ENCODE measurements at regions not wholly inside any gene's neighbourhood (a gene's known extent, or its start where the extent isn't known, plus 50 kb on each side); places are given as distances from the start of the nearest gene placed in this dataset.
A peak's percentile ranks its signal among the peaks of the same experiment; 100 is the strongest.
"Not testable (repeated sequence)": the region's sequence is repeated elsewhere in the genome, so short reads cannot be mapped to it uniquely, and the experiment has no call there.

DNA sequence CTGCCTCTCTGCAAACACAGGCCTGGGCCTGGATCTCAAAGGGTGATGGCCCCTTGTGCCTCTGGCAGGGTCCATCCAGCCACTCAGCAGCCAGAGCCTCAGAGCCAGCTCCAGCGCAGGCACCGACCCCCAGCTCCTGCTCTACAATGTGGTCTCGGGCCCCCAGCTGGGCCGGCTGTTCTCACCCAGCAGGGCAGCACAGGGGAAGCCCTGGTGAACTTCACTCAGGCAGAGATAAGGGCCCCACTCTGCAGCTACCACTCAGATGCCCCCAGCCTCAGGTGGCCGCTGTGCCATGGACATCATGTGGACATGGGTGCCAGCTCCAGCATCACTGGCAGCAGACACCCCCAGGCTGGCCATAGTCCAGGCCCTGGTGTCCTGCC lies 173.1 kb downstream of the TBC1D2B start:
- CTCF ChIA-PET: interaction anchor here (0.7 to 1.1 kb wide), 2 partner anchors 9 to 29 kb away, joined by 4 read pairs; no protein-coding TSS in a partner anchor
- no peak for DNase-seq (ENCODE audit: low spot score)
- no peak overlapping the region for H3K27ac ChIP-seq
- TF ChIP-seq, protein P1, sequence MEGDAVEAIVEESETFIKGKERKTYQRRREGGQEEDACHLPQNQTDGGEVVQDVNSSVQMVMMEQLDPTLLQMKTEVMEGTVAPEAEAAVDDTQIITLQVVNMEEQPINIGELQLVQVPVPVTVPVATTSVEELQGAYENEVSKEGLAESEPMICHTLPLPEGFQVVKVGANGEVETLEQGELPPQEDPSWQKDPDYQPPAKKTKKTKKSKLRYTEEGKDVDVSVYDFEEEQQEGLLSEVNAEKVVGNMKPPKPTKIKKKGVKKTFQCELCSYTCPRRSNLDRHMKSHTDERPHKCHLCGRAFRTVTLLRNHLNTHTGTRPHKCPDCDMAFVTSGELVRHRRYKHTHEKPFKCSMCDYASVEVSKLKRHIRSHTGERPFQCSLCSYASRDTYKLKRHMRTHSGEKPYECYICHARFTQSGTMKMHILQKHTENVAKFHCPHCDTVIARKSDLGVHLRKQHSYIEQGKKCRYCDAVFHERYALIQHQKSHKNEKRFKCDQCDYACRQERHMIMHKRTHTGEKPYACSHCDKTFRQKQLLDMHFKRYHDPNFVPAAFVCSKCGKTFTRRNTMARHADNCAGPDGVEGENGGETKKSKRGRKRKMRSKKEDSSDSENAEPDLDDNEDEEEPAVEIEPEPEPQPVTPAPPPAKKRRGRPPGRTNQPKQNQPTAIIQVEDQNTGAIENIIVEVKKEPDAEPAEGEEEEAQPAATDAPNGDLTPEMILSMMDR (conservative IDR thresholded peaks at IDR 0.05; ENCODE audit: low read depth): no peak
- POLR2A ChIA-PET (ENCODE audit: low non-redundant PET): no interaction called here

DNA sequence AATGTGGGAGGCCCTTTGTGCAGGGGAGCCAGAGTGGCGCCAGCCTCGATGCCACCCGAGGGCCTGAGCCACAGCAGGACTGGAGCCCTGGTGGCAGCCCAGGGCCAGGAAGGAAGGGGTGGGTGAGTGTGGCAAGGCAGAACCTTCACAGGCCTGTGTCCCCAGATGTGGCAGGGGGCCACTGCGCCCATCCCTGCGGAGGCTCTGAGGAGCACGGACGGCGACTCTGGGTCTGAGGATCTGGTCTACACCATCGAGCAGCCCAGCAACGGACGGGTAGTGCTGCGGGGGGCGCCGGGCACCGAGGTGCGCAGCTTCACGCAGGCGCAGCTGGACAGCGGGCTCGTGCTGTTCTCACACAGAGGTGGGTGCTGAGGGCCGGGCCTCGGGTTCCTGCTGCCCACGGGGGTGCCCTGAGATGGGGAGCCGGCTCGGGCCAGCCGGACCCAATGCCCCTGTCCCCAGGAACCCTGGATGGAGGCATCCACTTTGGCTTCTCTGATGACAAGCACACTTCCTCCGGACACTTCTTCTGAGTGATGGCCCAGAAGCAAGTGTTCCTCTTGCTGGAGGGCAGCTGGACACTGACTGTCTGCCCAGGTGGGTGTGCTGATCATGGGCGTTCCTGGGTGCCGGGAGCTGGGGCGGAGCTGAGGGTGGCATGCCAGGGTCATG lies 173.6 kb downstream of the TBC1D2B start:
- ChIA-PET CTCF (interaction anchor here (0.7 to 1.1 kb wide), 2 partner anchors 9 to 28 kb away, joined by 4 read pairs; no protein-coding TSS in a partner anchor), POLR2A (ENCODE audit: low non-redundant PET) (interaction anchor here (0.6 kb wide), 1 partner anchor 662 kb away, joined by 3 read pairs; no protein-coding TSS in a partner anchor)
- H3K27ac ChIP-seq; DNase-seq (ENCODE audit: low spot score): not testable (repeated sequence)

DNA sequence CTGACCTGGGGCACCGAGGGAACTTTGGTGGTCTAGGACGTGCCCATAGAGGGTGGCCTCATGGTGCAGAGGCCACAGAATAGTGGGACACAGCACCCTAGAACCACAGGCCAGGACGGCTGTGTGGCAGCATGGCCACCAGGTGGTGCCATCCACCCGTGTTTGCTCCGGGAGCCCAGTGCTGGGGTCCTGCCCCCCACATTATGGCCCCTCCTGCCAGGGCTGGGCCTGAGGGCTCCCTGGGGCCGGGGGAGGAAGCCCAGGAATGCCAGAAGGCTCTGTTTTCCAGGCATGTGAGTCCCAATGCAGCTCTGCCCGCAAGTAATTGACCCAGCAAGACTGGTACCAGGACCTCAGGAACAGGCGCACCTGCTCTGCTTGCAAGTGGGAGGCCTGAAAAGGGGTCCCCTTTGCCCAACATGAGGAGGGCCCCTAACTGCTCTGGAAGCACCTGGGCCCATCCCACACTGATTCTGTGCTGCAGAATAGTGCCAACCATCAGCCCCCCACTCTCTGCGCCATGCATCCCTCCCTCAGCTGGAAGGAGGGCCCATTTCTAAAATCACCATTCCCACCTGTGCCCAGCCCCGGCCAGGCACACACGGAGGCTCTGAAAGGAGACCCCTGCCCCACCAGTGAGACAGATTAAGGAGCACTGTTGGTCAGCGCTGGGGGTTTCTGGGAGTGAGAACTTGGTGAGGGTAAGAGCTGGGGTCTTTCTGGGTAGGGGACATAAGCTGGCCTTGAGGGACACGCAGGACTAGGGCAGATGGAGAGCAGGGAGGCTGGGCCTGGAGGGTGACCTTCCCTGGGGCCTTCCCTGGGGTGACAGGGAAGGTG lies 174.4 kb downstream of the TBC1D2B start:
- DNase-seq (ENCODE audit: low spot score): peak; percentile 43
- CTCF ChIA-PET: interaction anchor here (0.5 to 0.7 kb wide), 5 partner anchors 7 to 427 kb away, joined by 3 to 5 read pairs (median 3); no protein-coding TSS in a partner anchor
- TF ChIP-seq, protein P1 (conservative IDR thresholded peaks at IDR 0.05; ENCODE audit: low read depth): peak; percentile 78
- not testable (repeated sequence) for H3K27ac ChIP-seq
- POLR2A ChIA-PET (ENCODE audit: low non-redundant PET): interaction anchor here (0.6 kb wide), 1 partner anchor 663 kb away, joined by 3 read pairs; no protein-coding TSS in a partner anchor

DNA sequence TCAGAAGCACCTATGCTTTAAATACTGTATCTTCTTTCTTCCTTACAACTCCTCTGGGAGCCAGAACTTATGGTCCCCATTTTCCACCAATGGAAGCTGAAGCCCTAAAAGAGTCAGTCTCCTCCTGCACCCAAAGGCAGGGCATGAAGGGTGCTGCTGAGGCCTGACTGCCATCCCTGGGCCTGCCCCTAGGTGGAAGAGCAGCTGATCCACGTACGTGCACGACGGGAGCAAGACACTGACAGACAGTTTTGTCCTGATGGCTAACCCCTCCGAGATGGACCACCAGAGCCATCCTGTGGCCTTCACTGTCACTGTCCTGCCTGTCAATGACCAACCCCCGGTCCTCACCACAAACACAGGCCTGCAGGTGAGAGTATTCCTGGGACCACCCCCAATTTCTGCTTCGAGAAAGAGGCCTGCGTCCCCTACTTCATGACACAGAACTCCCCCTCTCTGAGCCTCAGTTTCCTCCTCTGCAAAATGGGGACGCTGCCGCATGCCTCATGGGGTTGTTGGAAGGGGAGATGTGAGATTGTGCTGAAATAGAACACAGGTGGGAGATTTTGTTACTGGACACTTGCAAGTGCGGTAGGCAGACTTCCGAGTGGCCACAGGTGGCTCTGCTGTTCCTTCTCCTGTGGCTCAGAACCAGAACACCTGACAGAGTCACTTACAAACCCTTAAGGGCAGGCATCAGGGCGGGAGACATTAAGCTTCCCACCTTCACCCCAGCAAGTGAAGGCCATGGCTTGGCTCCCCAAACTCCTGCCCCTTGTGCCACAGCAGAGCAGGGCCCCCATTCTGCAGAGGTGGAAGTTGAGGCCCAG lies 175.4 kb downstream of the TBC1D2B start:
- no peak overlapping the region for H3K27ac ChIP-seq
- DNase-seq (ENCODE audit: low spot score): no peak
- CTCF ChIA-PET: interaction anchor here (0.6 to 1.8 kb wide), 6 partner anchors 8 to 430 kb away, joined by 3 to 5 read pairs (median 3); no protein-coding TSS in a partner anchor
- TF ChIP-seq, protein P1 (conservative IDR thresholded peaks at IDR 0.05; ENCODE audit: low read depth): no peak
- POLR2A ChIA-PET (ENCODE audit: low non-redundant PET): no interaction called here

DNA sequence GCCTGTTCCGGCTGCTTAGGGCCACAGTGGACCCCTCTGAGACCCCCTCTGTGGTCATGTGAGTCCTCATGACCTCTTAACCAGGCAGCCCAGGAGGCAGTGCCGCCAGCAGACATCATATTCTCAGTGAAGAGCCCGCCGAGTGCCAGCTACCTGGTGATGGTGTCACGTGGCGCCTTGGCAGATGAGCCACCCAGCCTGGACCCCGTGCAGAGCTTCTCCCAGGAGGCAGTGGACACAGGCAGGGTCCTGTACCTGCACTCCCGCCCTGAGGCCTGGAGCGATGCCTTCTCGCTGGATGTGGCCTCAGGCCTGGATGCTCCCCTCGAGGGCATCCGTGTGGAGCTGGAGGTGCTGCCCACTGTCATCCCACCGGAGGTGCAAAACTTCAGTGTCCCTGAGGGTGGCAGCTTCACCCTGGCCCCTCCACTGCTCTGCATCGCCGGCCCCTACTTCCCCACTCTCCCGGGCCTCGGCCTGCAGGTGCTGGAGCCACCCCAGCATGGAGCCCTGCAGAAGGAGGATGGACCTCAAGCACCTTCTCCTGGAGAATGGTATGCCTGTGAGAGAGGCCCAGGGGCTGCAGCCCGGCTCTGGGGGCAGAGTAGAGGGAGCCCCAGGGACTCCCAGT lies 176.1 kb downstream of the TBC1D2B start:
- POLR2A ChIA-PET (ENCODE audit: low non-redundant PET): no interaction called here
- no peak for DNase-seq (ENCODE audit: low spot score)
- TF ChIP-seq, protein P1 (conservative IDR thresholded peaks at IDR 0.05; ENCODE audit: low read depth): no peak
- CTCF ChIA-PET: interaction anchor here (0.6 to 1.8 kb wide), 5 partner anchors 31 to 1033 kb away, joined by 3 to 5 read pairs (median 4); no protein-coding TSS in a partner anchor
- no peak overlapping the region for H3K27ac ChIP-seq

DNA sequence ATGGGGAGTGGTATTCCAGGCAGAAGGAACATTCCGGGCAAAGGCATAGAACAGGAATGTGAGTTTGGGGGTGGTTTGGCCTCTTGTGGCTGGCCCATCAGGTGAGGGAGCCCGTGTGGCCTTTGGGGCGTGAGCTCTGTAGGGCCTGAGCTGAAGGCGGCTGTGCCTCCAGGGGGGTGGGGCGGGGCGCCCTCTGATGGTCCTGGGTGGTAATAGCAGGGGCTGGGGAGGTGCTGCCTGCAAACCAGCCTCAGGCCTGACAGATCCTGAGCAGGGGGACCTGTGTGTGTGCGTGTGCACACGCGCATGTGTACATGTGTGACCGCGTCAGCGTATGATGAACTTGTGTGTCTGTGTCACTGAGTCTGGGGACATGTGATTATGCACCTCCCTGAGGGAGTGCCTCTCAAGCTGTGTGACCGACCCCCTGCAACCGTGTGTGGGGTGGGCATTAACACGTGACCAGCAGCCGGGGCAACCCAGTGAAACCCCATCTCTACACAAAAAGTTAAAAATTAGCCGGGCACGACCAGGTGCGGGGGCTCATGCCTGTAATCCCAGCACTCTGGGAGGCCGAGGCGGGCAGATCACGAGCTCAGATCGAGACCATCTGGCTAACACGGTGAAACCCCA lies 177.1 kb downstream of the TBC1D2B start:
- CTCF ChIA-PET: interaction anchor here (0.6 to 0.7 kb wide), 4 partner anchors 60 to 1032 kb away, joined by 3 to 4 read pairs (median 4); no protein-coding TSS in a partner anchor
- H3K27ac ChIP-seq; POLR2A ChIA-PET (ENCODE audit: low non-redundant PET); DNase-seq (ENCODE audit: low spot score): not testable (repeated sequence)
- TF ChIP-seq, protein P1 (conservative IDR thresholded peaks at IDR 0.05; ENCODE audit: low read depth): peak; percentile 61; the same call in 1 of the 2 replicates

DNA sequence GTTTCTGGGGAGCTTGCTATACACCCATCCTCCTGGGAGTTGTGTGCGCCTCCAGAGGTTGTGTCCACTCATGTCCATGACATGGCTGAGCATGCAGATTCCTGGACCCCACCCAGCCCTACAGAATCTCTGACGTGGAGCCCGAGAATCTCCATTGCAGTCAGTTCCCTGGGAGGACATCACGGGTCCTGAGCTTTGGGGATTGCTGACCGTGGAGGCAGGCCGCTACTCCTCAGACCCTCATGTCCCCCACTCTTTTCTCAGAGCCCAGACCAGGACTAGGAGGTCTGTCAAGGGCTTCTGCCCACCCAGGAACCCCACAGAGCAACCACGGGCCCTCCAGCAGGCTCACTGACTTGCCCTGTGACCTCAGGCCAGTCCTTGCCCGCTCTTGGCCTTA lies 177.7 kb downstream of the TBC1D2B start:
- POLR2A ChIA-PET (ENCODE audit: low non-redundant PET); H3K27ac ChIP-seq; DNase-seq (ENCODE audit: low spot score): not testable (repeated sequence)
- CTCF ChIA-PET: interaction anchor here (0.6 kb wide), 1 partner anchor 308 kb away, joined by 3 read pairs; no protein-coding TSS in a partner anchor

All from RWPE1 (cell line).